GM18870 (cell line): ENCODE measurements at regions not wholly inside any gene's neighbourhood (a gene's known extent, or its start where the extent isn't known, plus 50 kb on each side); places are given as distances from the start of the nearest gene placed in this dataset.

Experiments
- ATAC-seq: cut with Tn5 transposase; IDR thresholded peaks from one replicate; pipeline ENCODE4 v1.9.1; 2021; ENCODE audit warnings: moderate library complexity; ENCODE audit not compliant: unreplicated experiment

DNA sequence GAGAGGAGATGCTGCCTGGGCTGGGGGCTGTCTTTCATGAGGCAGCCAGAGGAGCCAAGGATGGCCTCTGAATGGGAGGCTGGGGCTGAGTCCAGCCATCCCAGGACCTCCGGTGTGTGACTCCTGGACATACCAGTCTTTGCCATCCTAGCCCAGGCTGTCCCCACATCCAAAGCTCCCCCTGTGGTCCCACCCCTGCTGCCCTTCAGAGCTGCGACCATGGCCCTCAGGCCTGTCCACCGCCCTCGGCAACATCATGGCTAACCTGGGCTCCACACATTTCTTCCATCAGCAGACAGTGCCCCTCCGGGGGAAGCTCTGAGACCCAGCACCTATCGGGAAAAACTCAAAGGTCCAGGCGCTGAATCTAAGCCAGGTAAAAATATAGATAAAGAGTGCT lies 324.4 kb downstream of the MN1 start:
- ATAC-seq, result no peak

DNA sequence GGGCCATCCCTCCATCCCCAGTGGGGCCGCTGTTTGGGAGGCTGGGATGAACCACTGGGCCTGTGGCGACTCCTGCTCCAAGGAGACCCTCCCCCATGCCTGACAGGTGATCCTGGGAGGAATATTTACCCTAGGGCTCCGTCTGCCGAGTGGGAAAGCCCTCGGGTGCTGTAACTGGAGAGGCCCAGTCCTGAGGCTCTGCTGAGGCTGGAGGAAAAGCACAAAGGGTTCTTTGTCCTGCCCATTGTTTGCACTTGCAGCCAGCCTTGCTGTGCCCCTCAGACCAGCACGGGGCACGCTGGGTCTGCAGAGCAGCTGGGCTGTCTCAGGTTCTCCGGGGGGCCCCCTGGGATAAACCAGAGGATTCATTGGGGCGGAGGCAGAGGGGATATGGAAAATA lies 321.1 kb downstream of the MN1 start:
- ATAC-seq, result no peak

DNA sequence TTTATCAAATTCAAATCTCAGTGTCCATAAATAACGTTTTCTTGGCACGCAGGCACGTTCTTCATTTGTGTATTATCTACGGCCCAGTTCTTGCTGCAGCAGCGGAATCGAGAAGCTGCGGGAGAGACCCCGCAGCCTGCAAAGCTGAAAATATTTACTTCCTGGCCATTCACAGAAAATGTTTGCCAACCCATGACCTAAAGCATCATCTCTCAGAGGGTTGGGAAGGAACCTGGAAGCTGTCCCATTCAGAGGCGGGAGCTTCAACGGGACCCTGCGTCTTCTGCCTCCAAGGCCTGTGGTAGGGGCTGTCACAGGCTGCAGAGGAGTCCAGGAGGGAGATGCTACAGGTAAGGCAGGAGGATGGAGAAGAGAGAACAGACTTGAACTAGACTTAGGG lies 319.2 kb downstream of the MN1 start:
- ATAC-seq, result no peak

DNA sequence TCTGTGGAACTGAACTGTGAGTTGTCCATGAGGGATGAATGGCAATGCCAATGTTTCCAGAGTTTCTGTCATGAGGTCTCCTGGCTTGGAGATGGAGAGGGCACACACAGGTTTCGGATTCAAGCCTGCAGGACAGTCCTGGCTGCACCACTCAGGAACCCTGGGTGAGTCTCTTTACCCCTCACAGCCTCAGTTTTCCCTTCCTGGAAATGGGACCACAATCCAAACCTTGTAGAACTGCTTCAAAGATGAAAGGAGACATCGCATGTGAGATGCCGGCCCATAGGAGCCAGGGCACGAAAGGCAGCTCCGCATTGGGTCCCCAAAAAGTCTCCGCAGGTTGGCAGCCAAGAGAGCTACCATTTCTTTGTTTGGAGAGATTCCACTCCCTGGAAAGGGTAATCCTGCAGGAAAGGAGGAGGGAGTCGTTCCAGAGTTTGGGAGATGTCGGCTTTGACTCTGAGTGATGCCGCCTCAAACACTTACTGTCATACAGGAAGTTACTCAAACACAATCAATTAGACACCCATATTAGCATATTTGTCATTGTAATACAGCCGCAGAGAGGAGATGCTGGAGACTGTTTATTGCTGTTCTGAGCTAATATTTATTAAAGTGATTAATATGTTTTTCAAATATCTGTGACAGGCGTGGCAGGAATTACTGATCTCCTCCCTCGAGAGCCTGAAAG lies 318.3 kb downstream of the MN1 start:
- no peak for ATAC-seq

DNA sequence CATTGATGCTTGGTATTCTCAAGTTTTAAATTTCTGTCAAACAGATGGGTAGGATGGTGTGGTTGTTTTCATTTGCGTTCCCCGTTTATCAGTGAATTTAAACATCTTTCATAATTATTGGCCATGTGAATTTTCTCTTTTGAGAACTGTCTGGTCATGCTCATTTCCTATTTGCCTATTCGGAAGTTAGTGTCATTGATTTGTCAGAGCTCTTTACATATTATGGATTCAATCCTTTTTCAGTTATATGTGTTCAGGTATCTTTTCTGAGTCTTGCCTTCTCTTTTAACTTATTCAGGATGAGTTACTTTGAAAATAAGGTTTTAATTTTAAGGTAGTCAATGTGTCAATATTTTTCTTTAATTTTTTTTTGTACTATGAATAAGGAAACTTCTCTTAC lies 315.7 kb downstream of the MN1 start:
- ATAC-seq, result no peak

DNA sequence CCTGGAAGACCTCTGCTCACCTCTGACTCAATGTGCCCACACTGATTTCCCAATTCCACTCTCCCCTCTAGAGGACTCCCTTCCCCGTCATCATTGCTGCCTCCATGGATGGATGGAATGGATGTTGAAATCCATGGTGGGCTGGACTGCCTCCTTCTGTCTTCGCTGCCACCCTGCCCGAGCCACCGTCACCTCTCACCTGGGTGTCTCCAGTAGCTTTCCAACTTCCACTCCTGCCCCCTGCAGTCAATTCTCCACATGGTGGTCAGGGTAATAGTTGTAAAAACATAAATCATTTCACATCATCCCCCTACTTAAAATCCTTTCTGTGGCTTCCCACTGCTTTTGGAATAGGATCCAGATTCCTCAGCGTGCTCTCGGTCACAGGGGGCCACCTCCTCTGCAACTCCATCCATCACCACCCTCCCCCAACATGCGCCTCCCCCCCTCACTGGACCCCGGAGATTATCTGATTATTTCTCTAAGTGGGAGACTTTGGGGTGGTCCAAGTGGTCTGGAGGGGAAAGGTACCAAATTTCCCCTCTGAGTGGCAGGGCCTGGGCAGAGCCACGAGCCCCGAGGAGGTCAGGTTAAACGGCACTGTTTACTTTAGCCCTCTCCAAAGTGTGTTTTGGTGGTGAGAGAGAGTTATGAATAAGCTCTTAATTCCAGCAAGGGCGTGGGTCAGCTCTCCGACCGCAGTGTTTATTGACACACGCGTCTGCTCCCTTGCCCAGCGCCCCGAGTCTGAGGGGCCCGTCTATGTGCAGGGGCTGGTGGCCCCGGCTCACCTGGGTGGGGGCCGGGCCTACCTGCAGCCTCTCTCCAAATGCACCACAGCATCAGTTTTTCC lies 313.7 kb downstream of the MN1 start:
- ATAC-seq, result no peak

DNA sequence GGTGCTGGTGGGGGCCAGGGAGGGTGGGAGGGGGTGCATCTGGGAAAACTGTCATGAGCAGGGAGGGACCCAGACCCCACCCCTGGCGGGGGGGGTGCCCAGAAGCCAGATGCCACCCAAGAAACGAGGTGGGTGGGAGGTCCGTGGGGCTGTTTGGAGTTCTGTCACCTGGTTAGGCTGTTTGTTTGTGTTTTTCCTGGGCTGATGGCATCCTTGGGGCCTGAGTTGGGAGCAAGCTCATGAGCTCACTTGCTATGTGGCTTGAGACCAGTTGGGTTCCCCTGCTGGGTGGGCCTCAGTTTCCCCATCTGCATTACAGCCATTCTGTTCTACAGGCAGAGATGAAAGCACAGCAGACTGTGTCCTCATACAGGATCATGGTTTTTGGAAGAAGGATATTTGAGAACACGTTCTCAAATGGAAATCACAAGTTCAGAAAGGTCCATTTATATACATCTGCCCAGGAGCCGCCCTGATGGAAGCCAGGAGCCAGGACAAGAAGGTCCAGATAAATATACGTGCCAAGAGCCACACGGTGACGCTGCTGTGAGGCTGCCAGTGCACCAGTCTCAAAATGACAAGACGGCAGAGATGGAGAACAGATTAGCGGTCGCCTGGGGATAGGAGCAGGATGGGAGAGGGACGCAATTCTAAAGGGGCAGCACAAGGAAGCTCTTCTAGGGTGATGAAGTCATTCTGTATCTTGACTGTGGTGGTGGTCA lies 312.9 kb downstream of the MN1 start:
- ATAC-seq, result no peak

DNA sequence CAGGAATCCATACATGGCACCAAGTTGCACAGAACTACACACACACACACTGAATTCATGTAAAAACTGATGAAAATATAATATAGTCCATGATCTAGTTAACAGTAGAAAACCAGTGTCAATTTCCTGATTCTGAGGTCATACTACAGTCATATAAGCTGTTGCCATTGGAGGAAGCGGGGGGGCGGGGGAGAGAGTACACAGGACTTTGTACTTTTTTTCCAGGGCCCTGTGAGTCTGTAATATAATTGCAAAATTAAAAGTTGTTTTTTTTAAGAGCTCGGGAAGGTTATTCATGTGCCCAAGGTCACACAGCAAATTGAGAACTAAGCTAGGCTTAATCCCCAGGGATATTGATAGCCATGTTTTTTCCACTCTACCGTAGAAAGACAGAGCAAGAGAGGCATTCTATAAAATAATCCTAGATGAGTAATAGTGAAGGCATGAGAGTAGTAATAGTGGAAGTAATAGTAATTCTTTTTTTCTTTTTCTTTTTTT lies 312.3 kb downstream of the MN1 start:
- no peak for ATAC-seq

DNA sequence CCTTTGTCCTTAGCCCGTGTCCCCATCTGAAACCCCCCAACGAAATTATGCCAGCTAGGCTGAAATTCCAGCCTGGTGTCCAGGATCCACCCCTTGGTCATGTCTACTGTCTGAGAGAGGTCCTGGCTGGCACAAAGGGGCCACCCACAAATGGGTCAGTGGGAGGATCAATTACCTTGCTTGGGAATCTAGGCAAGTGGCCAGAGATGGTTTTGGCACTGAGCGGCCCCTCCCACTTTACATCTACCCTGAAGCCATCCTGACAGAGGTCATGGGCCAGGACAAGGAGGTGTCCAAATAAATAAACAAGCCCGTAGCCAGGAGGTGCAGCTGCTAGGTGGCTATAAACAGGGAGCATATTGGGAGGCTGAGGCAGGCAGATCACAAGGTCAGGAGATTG lies 311.5 kb downstream of the MN1 start:
- no peak for ATAC-seq

DNA sequence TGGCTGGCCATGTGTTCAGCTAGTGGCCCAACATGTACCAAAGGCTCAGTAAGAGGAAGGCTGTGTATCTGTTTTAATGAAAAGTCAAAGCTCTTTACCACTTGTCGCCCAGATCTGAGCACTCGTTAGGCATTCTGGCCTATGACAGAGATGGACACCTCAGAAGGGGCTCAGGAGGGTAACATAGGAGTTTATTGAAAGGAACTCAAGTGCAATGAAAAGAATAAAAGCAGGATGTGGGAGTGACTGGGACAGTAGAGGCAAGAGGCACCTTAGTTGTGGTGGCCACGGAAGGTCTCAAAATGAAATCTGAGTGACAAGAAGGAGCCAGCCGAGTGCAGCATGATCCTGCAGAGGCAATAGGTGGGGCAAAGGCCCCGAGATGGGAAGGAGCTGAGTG lies 309.7 kb downstream of the MN1 start:
- ATAC-seq, result no peak

DNA sequence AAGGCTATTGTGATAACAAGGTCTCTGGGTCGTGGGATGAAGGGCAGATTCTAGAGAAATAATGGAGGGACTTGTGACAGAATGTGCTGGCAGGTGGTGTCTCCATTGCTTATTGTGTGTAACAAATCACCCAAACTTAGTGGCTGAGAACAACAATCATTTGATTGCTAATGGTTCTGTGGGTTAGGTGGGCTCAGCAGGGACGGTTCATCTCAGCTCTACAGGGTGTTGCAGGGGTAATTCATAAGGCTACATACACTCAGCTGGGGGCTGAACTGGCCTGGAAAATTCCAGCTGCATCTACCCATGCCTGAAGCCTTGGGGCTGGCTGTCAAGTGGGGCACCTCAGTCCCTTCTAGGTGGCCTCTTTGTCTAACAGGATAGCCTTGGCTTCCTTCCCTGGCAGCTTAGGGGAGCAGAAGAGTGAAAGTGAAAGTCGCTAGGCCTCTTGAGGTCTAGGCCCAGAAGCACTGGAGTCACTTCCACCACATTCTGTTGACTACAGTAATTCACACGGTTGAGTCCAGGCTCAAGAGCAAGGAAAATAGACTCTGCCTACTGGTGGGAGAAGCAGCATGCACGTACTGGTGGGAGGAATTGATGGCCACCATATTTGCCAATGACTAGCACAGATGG lies 308.9 kb downstream of the MN1 start:
- no peak for ATAC-seq

DNA sequence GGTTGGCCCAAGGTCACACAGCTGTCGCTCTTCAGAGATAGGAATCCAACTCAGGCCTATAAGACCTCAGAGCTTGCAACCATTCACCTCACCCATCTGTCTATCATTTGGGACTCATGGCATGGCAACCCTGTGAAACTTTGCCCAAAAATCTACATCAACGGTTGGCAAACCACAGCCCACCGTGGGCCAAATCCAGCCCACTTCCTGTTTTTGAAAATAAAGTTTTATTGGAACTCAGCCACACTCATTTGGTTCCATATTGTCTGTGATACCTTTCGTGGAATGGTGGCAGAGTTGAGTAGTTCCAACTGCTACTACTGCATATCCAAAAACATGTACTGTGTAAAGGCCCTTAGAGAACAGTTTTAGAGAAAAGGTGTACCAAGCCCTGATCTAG lies 307.8 kb downstream of the MN1 start:
- no peak for ATAC-seq

DNA sequence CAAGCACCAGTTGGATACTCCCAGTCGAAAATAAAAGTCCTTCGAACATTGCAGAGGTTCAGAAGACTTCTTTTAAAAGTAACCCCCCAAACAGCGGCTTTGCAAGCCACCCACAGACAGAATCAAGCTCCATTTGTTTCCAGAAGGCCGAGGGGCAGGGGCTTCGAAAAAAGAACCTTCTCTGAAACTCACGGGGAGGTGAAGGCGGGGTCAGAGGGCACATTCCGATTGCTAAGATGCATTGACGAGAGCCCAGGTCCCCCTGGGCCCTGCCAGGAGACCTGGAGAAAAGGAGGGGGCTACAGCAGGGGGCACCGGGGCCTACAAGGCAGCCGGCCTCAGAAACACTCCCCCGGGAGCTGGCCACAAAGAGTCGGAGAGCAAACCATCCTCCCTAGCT lies 306.8 kb downstream of the MN1 start:
- ATAC-seq, result no peak

DNA sequence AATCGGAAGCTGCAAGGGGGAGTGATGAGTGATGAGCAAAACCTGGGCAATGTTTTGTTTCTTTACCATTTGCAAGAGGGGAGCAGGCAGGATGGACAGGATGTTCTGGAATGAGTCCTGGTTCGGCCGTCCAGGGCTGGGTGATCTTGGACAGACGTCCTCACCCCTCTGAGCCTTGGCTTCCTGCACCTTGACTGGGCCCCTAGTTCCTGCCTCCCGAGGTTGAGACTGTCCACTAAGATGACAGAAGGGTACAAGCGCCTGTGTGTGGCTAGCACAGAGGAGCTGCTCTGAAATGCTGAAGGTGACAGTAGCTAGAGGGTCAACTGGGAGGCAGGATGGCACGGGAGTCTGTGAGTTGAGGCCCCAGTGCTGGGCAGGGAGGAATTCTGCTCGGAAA lies 306.2 kb downstream of the MN1 start:
- no peak for ATAC-seq

DNA sequence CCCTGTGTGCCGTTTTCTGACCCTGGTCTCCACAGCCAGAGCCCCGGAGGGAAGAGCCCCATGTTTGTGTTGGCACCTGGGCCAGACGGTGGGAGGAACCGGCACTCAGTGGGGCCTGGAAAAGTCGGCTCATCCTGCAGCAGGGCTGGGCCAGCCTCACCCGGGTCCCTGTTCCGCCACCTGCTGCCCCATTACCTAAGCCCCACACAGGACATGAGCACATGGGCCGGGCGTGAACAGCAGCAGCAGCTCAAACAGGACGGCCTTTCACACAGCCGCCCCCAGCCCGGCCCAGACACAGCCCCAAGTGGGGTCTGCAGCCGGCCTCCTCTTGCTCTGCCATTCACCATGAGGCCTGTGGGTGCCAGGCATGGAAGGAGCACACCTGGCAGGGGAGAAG lies 302.4 kb downstream of the MN1 start:
- ATAC-seq, result no peak

DNA sequence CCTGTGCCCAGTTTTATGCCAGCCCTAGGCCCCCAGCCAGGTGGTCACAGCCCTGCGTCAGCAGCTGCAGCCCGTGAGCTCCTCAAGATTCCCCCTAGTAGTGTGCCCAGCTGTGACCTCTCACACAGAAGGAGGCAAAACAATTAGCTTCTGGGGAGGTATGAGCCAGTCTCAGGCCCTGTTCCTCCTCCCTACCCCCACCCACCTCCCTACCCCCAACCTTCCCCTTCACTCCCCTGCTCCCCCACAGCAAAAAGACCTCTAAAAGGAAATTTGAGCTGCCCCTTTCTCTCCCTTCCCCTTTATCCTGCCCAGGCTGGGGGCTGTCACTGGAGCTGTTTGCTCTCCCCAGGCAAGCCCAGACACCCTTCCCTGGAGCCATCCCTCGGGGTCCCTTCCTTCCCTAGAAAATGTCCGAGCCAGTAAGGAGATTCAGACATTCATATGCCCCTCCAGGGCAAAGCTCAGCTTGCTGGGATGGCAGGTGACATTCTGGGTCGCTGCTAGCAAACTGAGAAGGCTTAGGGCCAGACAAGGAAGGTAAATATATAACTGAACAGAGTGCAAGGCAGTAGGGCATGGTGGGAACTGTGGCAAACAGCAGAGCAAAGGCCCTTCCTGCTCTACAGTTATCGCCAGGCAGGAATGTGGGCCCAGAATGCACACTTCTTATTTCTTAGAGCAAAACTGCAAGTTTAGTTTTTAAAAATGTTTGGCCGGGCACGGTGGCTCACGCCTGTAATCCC lies 300.2 kb downstream of the MN1 start:
- ATAC-seq, result no peak

DNA sequence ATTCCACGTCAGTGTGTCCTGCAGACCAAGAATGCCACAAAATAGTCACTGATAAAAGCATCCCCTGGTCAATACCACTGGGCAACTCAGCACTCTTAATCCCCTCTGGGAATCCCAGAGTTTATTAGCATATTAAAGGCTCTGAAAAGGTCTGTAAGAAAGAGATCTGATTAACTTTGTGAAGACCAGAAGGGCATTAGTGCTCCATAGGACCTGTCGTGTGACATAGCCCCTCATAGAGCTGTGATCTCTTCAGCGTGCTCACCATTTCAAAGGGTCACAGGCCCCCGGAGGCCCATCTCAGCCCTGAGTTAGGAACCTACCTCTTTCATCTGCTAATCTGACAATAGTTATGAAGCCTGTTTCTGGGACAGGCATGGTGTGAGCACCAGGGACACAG lies 299.2 kb downstream of the MN1 start:
- ATAC-seq, result no peak

DNA sequence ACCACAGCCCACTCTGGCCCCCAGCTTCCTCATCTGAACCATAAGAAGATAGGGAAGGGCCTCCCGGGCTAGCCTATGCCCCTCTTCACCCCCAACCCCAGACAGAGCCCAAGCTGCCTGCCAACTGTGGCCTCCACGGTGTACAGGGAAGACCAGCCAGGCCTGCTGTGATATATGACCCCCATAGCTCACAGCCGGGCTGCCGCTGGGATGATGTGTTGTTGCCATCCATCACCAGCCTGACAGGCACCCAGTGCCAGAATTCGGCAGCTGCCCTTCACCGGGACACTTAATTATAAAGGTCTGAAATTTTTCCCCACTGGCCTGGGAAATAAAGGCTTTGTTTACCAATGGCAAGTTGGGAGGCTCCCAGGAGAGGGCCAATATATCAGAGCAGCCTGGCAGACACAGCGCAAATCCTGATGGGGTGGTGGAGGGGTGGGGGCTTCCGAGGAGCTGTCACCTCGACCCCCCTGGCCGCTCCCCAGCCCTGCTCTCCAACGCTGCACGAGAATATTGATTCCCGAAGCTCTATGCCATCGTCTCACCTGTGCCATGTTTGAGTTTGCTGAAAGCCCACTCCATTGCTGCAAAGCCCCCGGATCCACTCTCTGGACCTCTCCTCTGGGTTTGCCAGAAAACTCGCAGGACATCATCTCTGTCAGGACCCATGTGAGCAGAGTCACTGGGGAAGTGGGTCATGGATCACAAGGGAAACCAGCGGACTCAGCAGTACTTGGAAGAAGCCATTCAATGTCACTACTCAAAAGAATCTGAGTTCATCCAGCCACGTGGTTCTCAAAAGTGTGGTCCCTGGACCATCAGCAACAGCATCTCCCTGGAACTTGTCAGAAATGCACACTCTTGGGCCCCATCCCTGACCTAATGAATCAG lies 296.9 kb downstream of the MN1 start:
- ATAC-seq, result no peak

DNA sequence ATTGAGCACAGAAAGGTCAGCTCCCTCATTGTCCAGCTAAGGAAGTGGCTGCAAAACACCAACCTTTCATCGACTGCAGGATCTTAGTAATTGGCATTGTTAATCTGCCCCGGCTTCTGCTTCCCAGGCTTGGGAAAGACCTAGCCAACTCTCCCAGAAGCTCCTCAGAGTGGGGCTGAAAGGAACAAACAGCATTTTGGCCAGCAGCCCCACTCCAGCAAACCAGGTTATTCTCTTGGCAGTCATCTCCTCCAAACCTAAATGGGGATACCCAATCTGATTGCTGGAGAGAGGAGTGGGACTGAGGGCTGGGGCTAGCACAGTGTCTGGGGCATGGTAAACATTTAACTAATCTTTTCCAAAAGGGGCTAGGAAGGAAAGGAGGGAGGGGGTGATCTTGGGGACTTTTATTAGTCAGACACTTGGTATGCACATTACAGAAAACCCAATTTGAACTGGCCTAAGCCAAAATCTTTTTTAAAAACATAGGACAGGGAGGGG lies 294.4 kb downstream of the MN1 start:
- ATAC-seq, result no peak
